ENCODE measurements at regions not wholly inside any gene's neighbourhood (a gene's known extent, or its start where the extent isn't known, plus 50 kb on each side); places are given as distances from the start of the nearest gene placed in this dataset.

DNA sequence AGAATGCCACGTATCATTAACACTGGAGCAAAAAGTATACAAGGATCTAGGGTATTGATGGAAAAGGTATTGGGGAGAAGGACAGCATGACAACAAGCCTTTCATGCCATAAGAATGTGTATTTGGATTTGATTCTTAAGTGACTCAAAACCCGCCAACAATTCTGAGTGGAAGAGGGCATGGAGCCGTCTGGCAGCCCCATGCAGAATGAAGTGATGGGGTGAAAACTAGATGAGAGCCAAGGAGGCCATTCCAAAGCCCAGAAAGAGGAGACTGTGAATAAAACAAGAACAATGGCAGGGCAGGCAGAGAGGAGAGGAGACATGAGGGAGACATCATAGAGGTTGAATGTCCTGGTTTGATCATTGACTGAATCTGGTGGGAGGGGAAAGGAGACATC, 272.3 kb upstream of the WWC1 start:
- Histone ChIP-seq H2AFZ (ENCODE audit: control insufficient read depth, low read depth, low read length) (no peak overlapping the region), H3K27me3 (replicated peaks in 1 of 2; ENCODE audit: control insufficient read depth in 2 of 2, insufficient read depth in 2 of 2, low read length in 1 of 2) (no peaks in the 10 kb centered on the region), H3K4me3 (no peak overlapping the region), H3K4me2 (ENCODE audit: control insufficient read depth, insufficient read depth) (no peak overlapping the region), H3K27ac (ENCODE audit: control insufficient read depth, insufficient read depth) (no peak overlapping the region), H3K79me2 (ENCODE audit: control insufficient read depth, insufficient read depth, low read length) (no peaks in the 10 kb centered on the region), H3K9ac (ENCODE audit: control insufficient read depth, insufficient read depth, low read length) (no peak overlapping the region), H3K9me3 (replicated peaks; ENCODE audit: control insufficient read depth, insufficient read depth, low read length) (no peaks in the 10 kb centered on the region), H3K4me1 (ENCODE audit: control insufficient read depth, insufficient read depth, low read length) (no peaks in the 10 kb centered on the region), H4K20me1 (ENCODE audit: control insufficient read depth, insufficient read depth) (no peaks in the 10 kb centered on the region), H3K36me3 (ENCODE audit: control insufficient read depth in 2 of 2, insufficient read depth in 2 of 2, low read length in 1 of 2) (no peaks in the 10 kb centered on the region)
- intact Hi-C loops (cut with micrococcal nuclease; ENCODE audit: unreplicated experiment) (no loop called here), in situ Hi-C loops (cut with MboI) (no loop called here)
- CTCF ChIA-PET, result no interaction called here
- BruUV-seq (replicated peaks), result no TSS peak
- no peak for DNase-seq (ENCODE audit: low read depth, low spot score)
- SMC1A ChIA-PET (ENCODE audit: uncharacterized antibody, unreplicated experiment), result no interaction called here
- no peak for FAIRE-seq
- RAD21 ChIA-PET (ENCODE audit: unreplicated experiment), result no interaction called here
- 33% methylated on average over 3 of the region's 3 CpGs for WGBS (ENCODE audit: insufficient coverage, insufficient replicate concordance, low lambda C conversion rate, missing lambda C conversion rate)
- no peak for TF ChIP-seq NFYA (IDR thresholded peaks at IDR 0.05; ENCODE audit: borderline replicate concordance, low read depth, low read length)
- no peak for TF ChIP-seq TBL1XR1 (IDR thresholded peaks at IDR 0.05; ENCODE audit: low read depth, low read length)
- no peak for TF ChIP-seq NRF1 (conservative IDR thresholded peaks at IDR 0.05; ENCODE audit: low read depth, low read length)
- TF ChIP-seq, protein P1, sequence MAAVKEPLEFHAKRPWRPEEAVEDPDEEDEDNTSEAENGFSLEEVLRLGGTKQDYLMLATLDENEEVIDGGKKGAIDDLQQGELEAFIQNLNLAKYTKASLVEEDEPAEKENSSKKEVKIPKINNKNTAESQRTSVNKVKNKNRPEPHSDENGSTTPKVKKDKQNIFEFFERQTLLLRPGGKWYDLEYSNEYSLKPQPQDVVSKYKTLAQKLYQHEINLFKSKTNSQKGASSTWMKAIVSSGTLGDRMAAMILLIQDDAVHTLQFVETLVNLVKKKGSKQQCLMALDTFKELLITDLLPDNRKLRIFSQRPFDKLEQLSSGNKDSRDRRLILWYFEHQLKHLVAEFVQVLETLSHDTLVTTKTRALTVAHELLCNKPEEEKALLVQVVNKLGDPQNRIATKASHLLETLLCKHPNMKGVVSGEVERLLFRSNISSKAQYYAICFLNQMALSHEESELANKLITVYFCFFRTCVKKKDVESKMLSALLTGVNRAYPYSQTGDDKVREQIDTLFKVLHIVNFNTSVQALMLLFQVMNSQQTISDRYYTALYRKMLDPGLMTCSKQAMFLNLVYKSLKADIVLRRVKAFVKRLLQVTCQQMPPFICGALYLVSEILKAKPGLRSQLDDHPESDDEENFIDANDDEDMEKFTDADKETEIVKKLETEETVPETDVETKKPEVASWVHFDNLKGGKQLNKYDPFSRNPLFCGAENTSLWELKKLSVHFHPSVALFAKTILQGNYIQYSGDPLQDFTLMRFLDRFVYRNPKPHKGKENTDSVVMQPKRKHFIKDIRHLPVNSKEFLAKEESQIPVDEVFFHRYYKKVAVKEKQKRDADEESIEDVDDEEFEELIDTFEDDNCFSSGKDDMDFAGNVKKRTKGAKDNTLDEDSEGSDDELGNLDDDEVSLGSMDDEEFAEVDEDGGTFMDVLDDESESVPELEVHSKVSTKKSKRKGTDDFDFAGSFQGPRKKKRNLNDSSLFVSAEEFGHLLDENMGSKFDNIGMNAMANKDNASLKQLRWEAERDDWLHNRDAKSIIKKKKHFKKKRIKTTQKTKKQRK (IDR thresholded peaks at IDR 0.05; ENCODE audit: low read depth, low read length), result no peak
- no peak for TF ChIP-seq MXI1 (IDR thresholded peaks at IDR 0.05; ENCODE audit: low read depth, low read length)
- TF ChIP-seq, protein P2, sequence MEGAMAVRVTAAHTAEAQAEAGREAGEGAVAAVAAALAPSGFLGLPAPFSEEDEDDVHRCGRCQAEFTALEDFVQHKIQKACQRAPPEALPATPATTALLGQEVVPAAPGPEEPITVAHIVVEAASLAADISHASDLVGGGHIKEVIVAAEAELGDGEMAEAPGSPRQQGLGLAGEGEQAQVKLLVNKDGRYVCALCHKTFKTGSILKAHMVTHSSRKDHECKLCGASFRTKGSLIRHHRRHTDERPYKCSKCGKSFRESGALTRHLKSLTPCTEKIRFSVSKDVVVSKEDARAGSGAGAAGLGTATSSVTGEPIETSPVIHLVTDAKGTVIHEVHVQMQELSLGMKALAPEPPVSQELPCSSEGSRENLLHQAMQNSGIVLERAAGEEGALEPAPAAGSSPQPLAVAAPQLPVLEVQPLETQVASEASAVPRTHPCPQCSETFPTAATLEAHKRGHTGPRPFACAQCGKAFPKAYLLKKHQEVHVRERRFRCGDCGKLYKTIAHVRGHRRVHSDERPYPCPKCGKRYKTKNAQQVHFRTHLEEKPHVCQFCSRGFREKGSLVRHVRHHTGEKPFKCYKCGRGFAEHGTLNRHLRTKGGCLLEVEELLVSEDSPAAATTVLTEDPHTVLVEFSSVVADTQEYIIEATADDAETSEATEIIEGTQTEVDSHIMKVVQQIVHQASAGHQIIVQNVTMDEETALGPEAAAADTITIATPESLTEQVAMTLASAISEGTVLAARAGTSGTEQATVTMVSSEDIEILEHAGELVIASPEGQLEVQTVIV (IDR thresholded peaks at IDR 0.05; ENCODE audit: borderline replicate concordance, partially characterized antibody), result no peak
- TF ChIP-seq ZZZ3 (IDR thresholded peaks at IDR 0.05; ENCODE audit: control insufficient read depth, insufficient read length, low read depth), result no peak
- TF ChIP-seq MYB (IDR thresholded peaks at IDR 0.05; ENCODE audit: borderline replicate concordance, low read depth, low read length), result no peak
- TF ChIP-seq STAT3 (IDR thresholded peaks at IDR 0.05; ENCODE audit: low read depth, low read length), result no peak
- no peak for ATAC-seq
- POLR2A ChIA-PET, result no interaction called here

All from GM12878 (cell line).